DND-41 (cell line): ENCODE measurements at regions not wholly inside any gene's neighbourhood (a gene's known extent, or its start where the extent isn't known, plus 50 kb on each side); places are given as distances from the start of the nearest gene placed in this dataset.
"Not testable (repeated sequence)": the region's sequence is repeated elsewhere in the genome, so short reads cannot be mapped to it uniquely, and the experiment has no call there.

Source experiments
- ATAC-seq: fragments of 200-7000 bp; cut with Tn5 transposase; 3 replicates; pipeline ENCODE4 v1.9.1; 2021; ENCODE audit warnings: low read depth; ENCODE audit not compliant: insufficient read depth
- DNase-seq: peaks from one replicate; pipeline ENCODE4 v3.0.0-alpha.2; 2020
- H2AFZ ChIP-seq: 2 replicates; pipeline ENCODE4 v1.6.0; 2012; ENCODE audit warnings: low read depth, low read length
- H3K27ac ChIP-seq: 2 replicates; pipeline ENCODE4 v1.5.1; 2012; ENCODE audit warnings: low read length, inconsistent platforms
- H3K27me3 ChIP-seq: fragments of 200-600 bp; sonication (generic); 2 replicates; pipeline ENCODE4 v1.6.0; 2012; ENCODE audit warnings: low read length, mild to moderate bottlenecking, inconsistent platforms; ENCODE audit not compliant: insufficient read depth, poor library complexity
- H3K36me3 ChIP-seq: 2 replicates; pipeline ENCODE4 v1.5.1; 2012; ENCODE audit warnings: low read length, inconsistent platforms; ENCODE audit not compliant: insufficient read depth
- H3K4me1 ChIP-seq: 2 replicates; pipeline ENCODE4 v1.5.1; 2012; ENCODE audit warnings: mild to moderate bottlenecking, low read length; ENCODE audit not compliant: insufficient read depth
- H3K4me2 ChIP-seq: 2 replicates; pipeline ENCODE4 v1.6.0; 2012; ENCODE audit warnings: mild to moderate bottlenecking, moderate library complexity, low read length, inconsistent platforms; ENCODE audit not compliant: insufficient read depth
- H3K4me3 ChIP-seq, 2 experiments: fragments of 200-600 bp in 1 of 2; shearing (Covaris generic) in 1 of 2; 2 replicates each; pipeline ENCODE4 v1.5.1; 2012 to 2016; ENCODE audit warnings: inconsistent platforms in 2 of 2, low read length in 2 of 2, mild to moderate bottlenecking in 2 of 2, low read depth in 1 of 2, moderate library complexity in 1 of 2
- H3K79me2 ChIP-seq: 2 replicates; pipeline ENCODE4 v1.6.0; 2012; ENCODE audit warnings: low read length, inconsistent platforms; ENCODE audit not compliant: insufficient read depth
- H3K9ac ChIP-seq: 2 replicates; pipeline ENCODE4 v1.6.0; 2012; ENCODE audit warnings: low read depth, mild to moderate bottlenecking, inconsistent platforms, low read length, moderate library complexity
- H3K9me3 ChIP-seq: 2 replicates; pipeline ENCODE4 v1.5.1; 2012; ENCODE audit warnings: low read length, moderate library complexity, mild to moderate bottlenecking, inconsistent platforms; ENCODE audit not compliant: insufficient read depth, severe bottlenecking
- H4K20me1 ChIP-seq: 2 replicates; pipeline ENCODE4 v1.6.0; 2012; ENCODE audit warnings: low read length; ENCODE audit not compliant: insufficient read depth

DNA sequence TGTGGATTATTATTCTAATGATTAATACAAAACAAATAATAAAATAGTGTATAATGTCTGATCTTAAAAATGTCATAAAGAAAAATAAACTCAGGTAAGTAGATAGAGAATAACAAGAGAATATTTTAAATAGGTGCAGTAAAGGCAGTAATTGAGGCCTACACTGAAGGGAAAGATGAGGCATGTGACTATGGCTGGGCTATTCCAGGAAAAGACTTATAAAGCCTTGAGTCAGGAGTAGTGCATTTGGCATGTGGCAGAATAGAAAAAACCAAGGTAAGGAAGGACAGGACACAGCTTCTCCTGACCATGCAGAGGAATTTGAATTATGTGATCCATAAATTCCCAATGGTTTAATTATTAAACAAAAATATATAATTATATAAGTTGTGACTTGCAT, 215.6 kb upstream of the C1QTNF3 start:
- not testable (repeated sequence) for H3K4me3 ChIP-seq, H3K4me2 ChIP-seq, ATAC-seq

DNA sequence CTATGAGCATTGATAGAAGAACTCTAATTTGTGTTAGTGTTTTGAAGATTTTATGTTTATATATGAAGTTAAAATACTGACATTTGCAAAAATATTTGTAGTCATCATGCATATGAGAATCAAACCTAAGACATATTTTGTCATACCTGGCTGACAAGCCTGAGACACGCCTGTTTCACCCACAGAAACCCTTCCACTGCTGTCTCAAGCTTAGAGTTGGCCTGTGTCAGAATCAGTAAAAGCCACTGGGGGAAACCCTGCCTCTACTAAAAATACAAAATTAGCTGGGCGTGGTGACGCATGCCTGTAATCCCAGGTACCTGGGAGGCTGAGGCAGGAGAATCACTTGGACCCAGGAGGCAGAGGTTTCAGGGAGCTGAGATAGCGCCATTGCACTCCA, 218.0 kb upstream of the C1QTNF3 start:
- not testable (repeated sequence) for H2AFZ ChIP-seq, H3K4me3 ChIP-seq, H3K9ac ChIP-seq, H3K27me3 ChIP-seq, H3K27ac ChIP-seq, H3K9me3 ChIP-seq, H3K36me3 ChIP-seq, H4K20me1 ChIP-seq, ATAC-seq, H3K79me2 ChIP-seq, DNase-seq, H3K4me1 ChIP-seq, H3K4me2 ChIP-seq

More for the DNA sequence above, 215.6 kb upstream of the C1QTNF3 start:
- not testable (repeated sequence) for DNase-seq, H3K9me3 ChIP-seq, H3K36me3 ChIP-seq, H3K4me1 ChIP-seq, H4K20me1 ChIP-seq, H3K27me3 ChIP-seq, H3K79me2 ChIP-seq, H3K9ac ChIP-seq, H3K27ac ChIP-seq, H2AFZ ChIP-seq

DNA sequence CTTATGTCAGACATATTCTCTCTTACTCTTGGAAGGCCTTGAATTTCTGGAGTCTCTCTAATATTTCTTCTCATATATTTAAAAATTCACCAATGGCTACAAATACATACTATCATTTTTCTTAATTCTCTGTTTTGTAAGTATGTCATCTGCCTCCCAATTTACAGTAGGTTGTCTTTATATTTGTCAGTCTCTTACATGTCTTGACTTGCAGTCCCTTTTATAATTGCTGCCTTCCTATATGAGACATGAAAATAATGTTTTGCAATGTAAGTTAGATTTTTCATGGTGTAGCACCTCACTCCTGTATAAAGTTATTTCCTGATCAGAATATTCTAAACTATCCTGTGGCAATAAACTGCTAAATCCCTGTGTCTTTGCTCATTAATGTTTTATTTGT, 223.1 kb upstream of the C1QTNF3 start:
- H3K79me2 ChIP-seq, H4K20me1 ChIP-seq, H3K36me3 ChIP-seq, DNase-seq, H3K27ac ChIP-seq, H2AFZ ChIP-seq, ATAC-seq, H3K4me1 ChIP-seq, H3K27me3 ChIP-seq, H3K4me3 ChIP-seq, H3K4me2 ChIP-seq, H3K9ac ChIP-seq, H3K9me3 ChIP-seq: not testable (repeated sequence)

- ATAC-seq, H3K27me3 ChIP-seq, H3K79me2 ChIP-seq, H3K4me1 ChIP-seq, H3K36me3 ChIP-seq, H3K4me2 ChIP-seq, H3K9ac ChIP-seq, H3K27ac ChIP-seq, H4K20me1 ChIP-seq, H3K4me3 ChIP-seq, H3K9me3 ChIP-seq, DNase-seq, H2AFZ ChIP-seq: not testable (repeated sequence)
Measured at GRCh38 chr5:34296759-34297158, 253.7 kb upstream of the C1QTNF3 start.

DNA sequence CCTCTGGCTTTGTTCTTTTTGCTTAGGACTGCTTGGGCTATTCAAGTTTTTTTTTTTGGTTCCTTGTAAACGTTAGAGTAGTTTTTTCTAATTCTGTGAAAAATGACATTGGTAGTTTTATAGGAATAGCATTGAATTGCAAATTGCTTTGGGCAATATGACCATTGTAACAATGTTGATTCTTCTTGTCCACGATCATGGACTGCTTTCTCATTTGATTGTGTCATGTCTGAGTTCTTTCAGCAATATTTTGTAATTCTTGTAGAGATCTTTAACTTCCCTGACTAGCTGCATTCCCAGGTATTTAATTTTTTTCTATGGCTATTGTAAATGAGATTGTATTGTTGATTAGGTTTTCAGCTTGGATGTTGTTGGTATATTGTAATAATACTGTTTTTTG, 286.2 kb upstream of the C1QTNF3 start:
- not testable (repeated sequence) for DNase-seq, H3K9me3 ChIP-seq, H3K79me2 ChIP-seq, ATAC-seq, H3K4me3 ChIP-seq, H3K4me1 ChIP-seq, H3K27ac ChIP-seq, H3K36me3 ChIP-seq, H4K20me1 ChIP-seq, H3K27me3 ChIP-seq, H2AFZ ChIP-seq, H3K9ac ChIP-seq, H3K4me2 ChIP-seq

- not testable (repeated sequence) for H2AFZ ChIP-seq, DNase-seq, H3K27ac ChIP-seq, ATAC-seq, H3K27me3 ChIP-seq, H3K4me3 ChIP-seq, H3K4me2 ChIP-seq, H3K9me3 ChIP-seq, H3K79me2 ChIP-seq, H3K36me3 ChIP-seq, H3K9ac ChIP-seq, H3K4me1 ChIP-seq, H4K20me1 ChIP-seq
Measured at GRCh38 chr5:34329611-34330108, 286.6 kb upstream of the C1QTNF3 start.

DNA sequence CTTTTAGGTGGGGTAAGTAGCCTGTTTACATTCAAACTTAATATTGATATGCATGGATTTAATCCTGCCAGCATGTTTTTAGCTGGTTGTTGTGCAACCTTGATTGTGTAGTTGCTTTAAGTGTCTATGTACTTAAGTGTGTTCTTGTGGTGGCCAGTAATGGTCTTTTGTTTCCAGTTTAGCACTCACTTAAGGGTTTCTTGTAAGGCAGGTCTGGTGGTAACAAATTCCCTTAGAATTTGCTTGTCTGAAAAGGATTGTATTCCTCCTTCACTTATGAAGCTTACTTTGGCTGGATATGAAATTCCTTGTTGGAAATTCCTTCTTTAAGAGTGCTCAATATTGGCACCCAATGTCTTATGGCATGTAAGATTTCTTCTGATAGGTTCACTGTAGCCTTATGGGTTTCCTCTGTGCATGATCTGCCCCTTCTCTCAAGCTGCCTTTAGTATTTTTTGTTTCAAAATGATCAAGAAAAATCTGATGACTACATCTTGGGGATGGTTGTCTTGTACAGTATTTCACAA, 289.0 kb upstream of the C1QTNF3 start:
- not testable (repeated sequence) for H3K27ac ChIP-seq, H2AFZ ChIP-seq, H3K4me1 ChIP-seq, H3K9ac ChIP-seq, H3K27me3 ChIP-seq, H3K79me2 ChIP-seq, H4K20me1 ChIP-seq, H3K4me2 ChIP-seq, H3K9me3 ChIP-seq, H3K36me3 ChIP-seq, H3K4me3 ChIP-seq, ATAC-seq, DNase-seq

DNA sequence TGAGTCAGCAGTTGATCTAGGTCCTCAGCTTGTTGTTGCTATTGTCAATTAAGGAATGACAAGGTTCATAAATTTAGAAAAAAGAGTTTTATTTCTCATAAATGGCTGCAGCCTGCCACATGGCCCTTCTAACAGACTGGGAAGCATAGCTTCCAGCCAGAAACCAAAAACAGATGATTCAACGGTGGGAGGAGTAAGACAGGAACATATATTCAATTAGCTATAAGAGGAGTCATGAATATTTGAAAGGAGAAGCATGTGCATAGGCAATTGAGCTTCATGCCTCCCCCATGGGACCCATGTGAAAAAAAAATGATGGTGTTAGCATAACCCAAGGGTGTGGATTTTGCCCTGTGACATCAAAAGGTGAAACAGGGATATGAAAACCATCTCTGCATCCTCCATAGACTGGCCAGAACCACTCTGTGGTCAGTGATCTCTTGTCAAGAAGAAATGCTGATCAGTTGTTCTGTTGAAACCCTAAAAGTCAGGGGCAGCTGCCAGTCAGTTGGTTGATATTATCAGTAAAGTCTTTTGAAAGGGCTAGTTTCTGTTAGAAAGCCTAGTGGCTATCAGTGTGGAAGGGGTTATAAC, 296.5 kb upstream of the C1QTNF3 start:
- not testable (repeated sequence) for H3K4me3 ChIP-seq

More for the DNA sequence above, 296.5 kb upstream of the C1QTNF3 start:
- H3K27me3 ChIP-seq, H3K9me3 ChIP-seq, ATAC-seq, H3K9ac ChIP-seq, H3K27ac ChIP-seq, H2AFZ ChIP-seq, H3K4me1 ChIP-seq, H3K79me2 ChIP-seq, DNase-seq, H3K36me3 ChIP-seq, H4K20me1 ChIP-seq, H3K4me2 ChIP-seq: not testable (repeated sequence)
